ENCODE measurements at regions not wholly inside any gene's neighbourhood (a gene's known extent, or its start where the extent isn't known, plus 50 kb on each side); places are given as distances from the start of the nearest gene placed in this dataset.

DNA sequence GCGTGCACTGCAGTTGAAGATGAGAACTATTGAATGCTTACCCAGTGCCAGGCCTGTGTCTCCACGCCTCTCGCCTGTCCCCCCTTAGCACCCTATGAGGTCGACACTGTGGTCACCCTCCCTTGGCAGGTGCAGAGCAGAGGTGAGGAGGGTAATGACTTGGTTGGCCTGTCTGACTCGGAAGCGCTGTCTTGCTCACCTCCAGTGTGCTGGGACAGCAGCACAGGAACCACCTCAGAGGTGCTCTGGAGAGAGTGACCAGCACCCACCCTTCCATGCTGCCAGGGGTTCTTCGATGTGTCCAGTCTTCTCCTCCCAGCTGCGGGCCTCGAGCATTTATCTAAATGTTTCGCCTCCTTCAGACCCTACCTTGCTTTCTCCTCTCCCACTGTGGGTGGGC is 178.3 kb upstream of the IRX2 start:
- ChIA-PET POLR2A (no interaction called here), CTCF (interaction anchor here (1.0 kb wide), 1 partner anchor 9 kb away, joined by 3 read pairs; no protein-coding TSS in a partner anchor)
- DNase-seq (ENCODE audit: low read depth in 1 of 2, low spot score in 1 of 2) (no peak), ATAC-seq (no peak), FAIRE-seq (no peak)
- TF ChIP-seq ZC3H11A (IDR thresholded peaks at IDR 0.05) (no peak), REST (IDR thresholded peaks at IDR 0.05) (no peak), RAD21 (conservative IDR thresholded peaks at IDR 0.05 in 1 of 2, IDR thresholded peaks at IDR 0.05 in 1 of 2) (no peak), RCOR1 (IDR thresholded peaks at IDR 0.05; ENCODE audit: low read depth, low read length) (no peak), CBX2 (IDR thresholded peaks at IDR 0.05; ENCODE audit: borderline replicate concordance, low read depth) (no peak), CHD2 (IDR thresholded peaks at IDR 0.05; ENCODE audit: low read length, partially characterized antibody) (no peak), TFCP2L1 (CRISPR knock-in tag; IDR thresholded peaks at IDR 0.05) (no peak), HEYL (CRISPR knock-in tag; IDR thresholded peaks at IDR 0.05) (no peak), ZSCAN20 (CRISPR knock-in tag; IDR thresholded peaks at IDR 0.05) (no peak)
- WGBS (ENCODE audit: missing lambda C conversion rate), result 2% methylated on average over 10 of the region's 10 CpGs
- H3K4me1 ChIP-seq, result no peaks in the 10 kb centered on the region
- H3K9me3 ChIP-seq, result no peaks in the 10 kb centered on the region; the same call in 1 of the 3 replicates
- no peak overlapping the region for H3K27ac ChIP-seq
- no peak overlapping the region for H3K4me2 ChIP-seq
- no peak overlapping the region for H3K4me3 ChIP-seq

- TF ChIP-seq RAD21 (conservative IDR thresholded peaks at IDR 0.05 in 1 of 2, IDR thresholded peaks at IDR 0.05 in 1 of 2), result no peak
- TF ChIP-seq FOSL2 (IDR thresholded peaks at IDR 0.05), result no peak
- TF ChIP-seq FOSL2 (CRISPR knock-in tag; IDR thresholded peaks at IDR 0.05), result no peak
- TF ChIP-seq CHD4 (IDR thresholded peaks at IDR 0.05; ENCODE audit: borderline replicate concordance), result no peak
- no peak for FAIRE-seq
Measured at GRCh38 chr5:2921651-2922050, 170.2 kb upstream of the IRX2 start.

DNA sequence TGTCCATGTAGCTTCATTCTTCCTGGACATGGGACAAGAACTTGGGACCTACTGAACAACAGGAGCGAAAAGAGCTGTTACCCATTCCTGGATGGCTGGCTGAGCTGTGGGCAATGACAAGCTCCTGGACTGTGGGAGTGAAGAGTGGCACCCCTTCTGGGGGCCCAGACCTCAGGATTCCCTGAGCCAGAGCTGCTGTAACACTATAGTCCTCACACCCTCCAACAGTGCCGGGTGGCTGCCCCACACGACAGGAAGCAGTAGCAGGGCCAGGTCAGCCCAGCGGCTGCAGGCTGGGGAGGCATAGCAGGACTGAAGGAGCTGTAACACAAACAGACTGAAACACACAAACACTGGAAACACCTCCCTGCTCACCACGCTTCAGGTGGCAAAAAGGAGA is 169.7 kb upstream of the IRX2 start:
- no peaks in the 10 kb centered on the region for H3K9me3 ChIP-seq
- H3K4me1 ChIP-seq, result no peaks in the 10 kb centered on the region
- ATAC-seq (no peak), DNase-seq (ENCODE audit: low read depth in 1 of 2, low spot score in 1 of 2) (no peak), FAIRE-seq (no peak)
- POLR2A ChIA-PET, result no interaction called here
- no peak overlapping the region for H3K4me2 ChIP-seq
- H3K4me3 ChIP-seq, result no peak overlapping the region
- CTCF ChIA-PET, result interaction anchor here (1.6 kb wide), 1 partner anchor 8 kb away, joined by 3 read pairs; no protein-coding TSS in a partner anchor
- TF ChIP-seq ZC3H11A (IDR thresholded peaks at IDR 0.05) (no peak), POLR2A (IDR thresholded peaks at IDR 0.05; ENCODE audit: low read length) (no peak), TP53 (CRISPR knock-in tag; IDR thresholded peaks at IDR 0.05) (no peak)
- 0% methylated on average over 5 of the region's 5 CpGs for WGBS (ENCODE audit: missing lambda C conversion rate)
- H3K27ac ChIP-seq, result no peak overlapping the region

More at GRCh38 chr5:2921651-2922050, 170.2 kb upstream of the IRX2 start:
- Histone ChIP-seq H3K4me3 (no peak overlapping the region), H3K4me1 (no peaks in the 10 kb centered on the region), H3K9me3 (no peaks in the 10 kb centered on the region), H3K4me2 (no peak overlapping the region), H3K27ac (no peak overlapping the region)
- ATAC-seq, result no peak
- 87% methylated on average over 3 of the region's 9 CpGs for WGBS (ENCODE audit: missing lambda C conversion rate)
- POLR2A ChIA-PET, result no interaction called here
- DNase-seq (ENCODE audit: low read depth in 1 of 2, low spot score in 1 of 2), result no peak
- CTCF ChIA-PET, result no interaction called here

GRCh38 chr5:2920312-2920711 is 168.8 kb upstream of the IRX2 start:
- ChIA-PET POLR2A (no interaction called here), CTCF (interaction anchor here (1.6 kb wide), 1 partner anchor 9 kb away, joined by 3 read pairs; no protein-coding TSS in a partner anchor)
- Histone ChIP-seq H3K9me3 (no peaks in the 10 kb centered on the region), H3K4me1 (no peaks in the 10 kb centered on the region), H3K27ac (no peak overlapping the region), H3K4me3 (no peak overlapping the region), H3K4me2 (no peak overlapping the region)
- FAIRE-seq (no peak), ATAC-seq (no peak), DNase-seq (ENCODE audit: low read depth in 1 of 2, low spot score in 1 of 2) (no peak)
- TF ChIP-seq PHF8 (IDR thresholded peaks at IDR 0.05; ENCODE audit: borderline replicate concordance, low read depth) (no peak), HOXA7 (CRISPR knock-in tag; IDR thresholded peaks at IDR 0.05) (no peak), HDAC2 (IDR thresholded peaks at IDR 0.05) (no peak), MAFK (IDR thresholded peaks at IDR 0.05; ENCODE audit: partially characterized antibody) (peak; percentile 28)
- WGBS (ENCODE audit: missing lambda C conversion rate), result 0% methylated on average over 5 of the region's 5 CpGs

Data from A549 (cell line).